GM23248 (cell line): ENCODE measurements at regions not wholly inside any gene's neighbourhood (a gene's known extent, or its start where the extent isn't known, plus 50 kb on each side); places are given as distances from the start of the nearest gene placed in this dataset.

Experiments used
- EZH2 ChIP-seq: fragments of 200-600 bp; sonication (generic); IDR thresholded peaks from 2 replicates; pipeline ENCODE4 v1.6.1; 2018; ENCODE audit warnings: antibody characterized with exemption, mild to moderate bottlenecking; ENCODE audit not compliant: insufficient read depth, poor library complexity, severe bottlenecking
- EZH2phosphoT487 ChIP-seq: fragments of 200-600 bp; sonication (generic); IDR thresholded peaks from 2 replicates; pipeline ENCODE4 v1.6.1; 2018; ENCODE audit warnings: antibody characterized with exemption, moderate library complexity, mild to moderate bottlenecking, low read depth; ENCODE audit not compliant: insufficient read depth

- TF ChIP-seq EZH2 (no peak), EZH2phosphoT487 (no peak)
These were observed 228.3 kb upstream of the FKBP1C start for GRCh38 chr6:62982951-62983350.
